ENCODE measurements at regions not wholly inside any gene's neighbourhood (a gene's known extent, or its start where the extent isn't known, plus 50 kb on each side); places are given as distances from the start of the nearest gene placed in this dataset.

GRCh38 chr4:111744847-111745246 lies 400.4 kb upstream of the FAM241A start:
- Mint-ChIP-seq H3K27me3 (ENCODE audit: low read depth, poor library complexity) (no peaks in the 10 kb centered on the region), H3K27ac (no peak overlapping the region), H3K9me3 (no peaks in the 10 kb centered on the region), H3K36me3 (ENCODE audit: low read depth) (no peaks in the 10 kb centered on the region), H3K4me3 (no peak overlapping the region), H3K4me1 (peaks cover 32% of the 10 kb centered on the region)
- no peak for TF ChIP-seq CTCF (IDR thresholded peaks at IDR 0.05)
- DNase-seq: no peak

GRCh38 chr4:111748157-111748556 lies 397.1 kb upstream of the FAM241A start:
- Mint-ChIP-seq H3K36me3 (ENCODE audit: low read depth) (no peaks in the 10 kb centered on the region), H3K27me3 (ENCODE audit: low read depth, poor library complexity) (no peaks in the 10 kb centered on the region), H3K4me3 (no peak overlapping the region), H3K27ac (peak overlapping the region; percentile 67), H3K4me1 (peaks cover 26% of the 10 kb centered on the region), H3K9me3 (no peaks in the 10 kb centered on the region)
- DNase-seq: no peak
- no peak for TF ChIP-seq CTCF (IDR thresholded peaks at IDR 0.05)

GRCh38 chr4:111754003-111754402 lies 391.3 kb upstream of the FAM241A start:
- TF ChIP-seq CTCF (IDR thresholded peaks at IDR 0.05): no peak
- Mint-ChIP-seq H3K4me1 (no peaks in the 10 kb centered on the region), H3K27ac (no peak overlapping the region)

GRCh38 chr4:111755571-111755970 lies 389.7 kb upstream of the FAM241A start:
- no peaks in the 10 kb centered on the region for H3K9me3 Mint-ChIP-seq
- no peaks in the 10 kb centered on the region for H3K4me1 Mint-ChIP-seq

More at GRCh38 chr4:111754003-111754402, 391.3 kb upstream of the FAM241A start:
- no peaks in the 10 kb centered on the region for H3K9me3 Mint-ChIP-seq
- no peak for DNase-seq
- no peaks in the 10 kb centered on the region for H3K36me3 Mint-ChIP-seq (ENCODE audit: low read depth)
- no peaks in the 10 kb centered on the region for H3K27me3 Mint-ChIP-seq (ENCODE audit: low read depth, poor library complexity)
- H3K4me3 Mint-ChIP-seq: no peak overlapping the region

GRCh38 chr4:111761531-111761930 lies 383.7 kb upstream of the FAM241A start:
- DNase-seq: no peak
- no peak overlapping the region for H3K27ac Mint-ChIP-seq

More at GRCh38 chr4:111755571-111755970, 389.7 kb upstream of the FAM241A start:
- Mint-ChIP-seq H3K36me3 (ENCODE audit: low read depth) (no peaks in the 10 kb centered on the region), H3K27ac (no peak overlapping the region), H3K27me3 (ENCODE audit: low read depth, poor library complexity) (no peaks in the 10 kb centered on the region), H3K4me3 (no peak overlapping the region)
- TF ChIP-seq CTCF (IDR thresholded peaks at IDR 0.05): no peak
- DNase-seq: no peak

More at GRCh38 chr4:111761531-111761930, 383.7 kb upstream of the FAM241A start:
- peaks cover 17% of the 10 kb centered on the region for H3K4me1 Mint-ChIP-seq
- TF ChIP-seq CTCF (IDR thresholded peaks at IDR 0.05): no peak
- no peaks in the 10 kb centered on the region for H3K27me3 Mint-ChIP-seq (ENCODE audit: low read depth, poor library complexity)
- H3K36me3 Mint-ChIP-seq (ENCODE audit: low read depth): no peaks in the 10 kb centered on the region
- H3K4me3 Mint-ChIP-seq: no peak overlapping the region
- peaks cover 12% of the 10 kb centered on the region for H3K9me3 Mint-ChIP-seq

All from nephron progenitor cell (in vitro differentiated cells).